A673 (cell line): ENCODE measurements at regions not wholly inside any gene's neighbourhood (a gene's known extent, or its start where the extent isn't known, plus 50 kb on each side); places are given as distances from the start of the nearest gene placed in this dataset.

Source experiments
- CTCF ChIP-seq: fragments of 300-800, 200-600 bp; sonication (generic); conservative IDR thresholded peaks from 2 replicates; pipeline ENCODE4 v1.5.1; 2017; ENCODE audit warnings: low read depth, mild to moderate bottlenecking, antibody characterized with exemption, low read length, moderate library complexity, mixed read lengths
- EZH2 ChIP-seq: fragments of 200-600 bp; sonication (generic); IDR thresholded peaks from 2 replicates; pipeline ENCODE4 v1.6.1; 2017; ENCODE audit warnings: borderline replicate concordance, low read depth, mild to moderate bottlenecking, mixed read lengths, antibody characterized with exemption, low read length; ENCODE audit not compliant: poor library complexity, severe bottlenecking

- no peak for TF ChIP-seq CTCF
- no peak for TF ChIP-seq EZH2
Observed at GRCh38 chr2:185891403-185891802, 152.8 kb downstream of the FSIP2 start.
